AG08396 (cell line): ENCODE measurements at regions not wholly inside any gene's neighbourhood (a gene's known extent, or its start where the extent isn't known, plus 50 kb on each side); places are given as distances from the start of the nearest gene placed in this dataset.

Source experiments
- DNase-seq: peaks from one replicate; pipeline ENCODE4 v3.0.0; 2012; ENCODE audit warnings: low spot score, mixed read lengths

DNA sequence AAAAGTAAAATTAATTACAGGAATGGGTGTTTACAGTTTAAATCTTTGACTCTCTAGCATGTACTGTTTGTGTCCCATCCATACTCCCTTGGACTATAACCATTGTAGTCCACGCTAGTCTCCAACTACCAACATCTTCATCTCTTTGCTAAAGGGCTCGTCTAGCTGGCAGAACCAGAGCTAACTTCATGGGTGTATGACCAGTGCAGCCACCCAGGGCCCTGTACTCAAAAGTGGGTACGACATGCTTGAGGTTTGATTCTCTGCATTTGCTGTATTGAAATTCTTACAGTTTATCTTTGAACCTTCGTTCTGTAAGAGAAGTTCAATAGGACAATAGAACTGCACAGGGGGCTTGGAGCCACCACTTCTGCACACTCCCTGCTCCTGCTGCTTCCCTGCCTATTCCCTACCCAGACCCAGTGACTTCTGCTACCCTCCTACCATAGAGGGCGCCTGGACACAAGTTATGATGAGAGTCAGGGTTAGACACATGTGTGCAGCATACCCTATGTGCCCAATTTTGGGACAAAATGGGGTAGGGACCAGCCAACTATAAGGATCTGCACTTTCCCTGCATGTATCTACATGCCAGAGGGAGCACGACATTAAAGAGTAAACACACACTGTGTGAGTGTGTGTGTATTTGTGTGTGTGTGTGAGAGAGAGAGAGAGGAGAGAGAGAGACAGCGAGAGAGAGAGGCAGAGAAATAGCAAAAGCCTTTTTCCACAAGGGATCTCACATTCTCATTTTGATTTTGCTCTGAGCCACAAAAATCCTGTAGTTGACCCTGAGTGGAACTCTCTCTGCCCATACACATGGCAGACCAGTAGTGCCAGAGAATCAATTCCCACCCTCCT, 59.0 kb upstream of the NECTIN3 start:
- DNase-seq = no peak
